ENCODE measurements at regions not wholly inside any gene's neighbourhood (a gene's known extent, or its start where the extent isn't known, plus 50 kb on each side); places are given as distances from the start of the nearest gene placed in this dataset.

- Histone ChIP-seq H3K4me2 (ENCODE audit: extremely low read depth, insufficient read depth, low read length) (no peak overlapping the region), H3K27me3 (ENCODE audit: control insufficient read depth, insufficient read depth, low read length) (no peaks in the 10 kb centered on the region), H3K36me3 (ENCODE audit: control insufficient read depth, insufficient read depth, low read length) (no peaks in the 10 kb centered on the region), H2AFZ (ENCODE audit: low read length) (no peak overlapping the region), H3K27ac (ENCODE audit: insufficient read depth, low read length) (no peak overlapping the region), H3K4me1 (ENCODE audit: control insufficient read depth, extremely low read depth, insufficient read depth, low read length) (no peaks in the 10 kb centered on the region), H3K4me3 (replicated peaks in 1 of 4; ENCODE audit: control extremely low read depth in 1 of 4, insufficient read depth in 1 of 4, low read depth in 3 of 4, low read length in 4 of 4) (no peak overlapping the region), H3K9me3 (ENCODE audit: control insufficient read depth, insufficient read depth, low read depth, low read length) (no peaks in the 10 kb centered on the region), H3K9ac (ENCODE audit: insufficient read depth, low read length) (no peak overlapping the region), H4K20me1 (ENCODE audit: control insufficient read depth, extremely low read depth, insufficient read depth, low read length) (no peaks in the 10 kb centered on the region), H3K79me2 (ENCODE audit: control insufficient read depth, insufficient read depth, low read length) (no peaks in the 10 kb centered on the region)
- no peak for TF ChIP-seq EZH2 (IDR thresholded peaks at IDR 0.05; ENCODE audit: low read length, missing control alignments)
- TF ChIP-seq, protein P1, sequence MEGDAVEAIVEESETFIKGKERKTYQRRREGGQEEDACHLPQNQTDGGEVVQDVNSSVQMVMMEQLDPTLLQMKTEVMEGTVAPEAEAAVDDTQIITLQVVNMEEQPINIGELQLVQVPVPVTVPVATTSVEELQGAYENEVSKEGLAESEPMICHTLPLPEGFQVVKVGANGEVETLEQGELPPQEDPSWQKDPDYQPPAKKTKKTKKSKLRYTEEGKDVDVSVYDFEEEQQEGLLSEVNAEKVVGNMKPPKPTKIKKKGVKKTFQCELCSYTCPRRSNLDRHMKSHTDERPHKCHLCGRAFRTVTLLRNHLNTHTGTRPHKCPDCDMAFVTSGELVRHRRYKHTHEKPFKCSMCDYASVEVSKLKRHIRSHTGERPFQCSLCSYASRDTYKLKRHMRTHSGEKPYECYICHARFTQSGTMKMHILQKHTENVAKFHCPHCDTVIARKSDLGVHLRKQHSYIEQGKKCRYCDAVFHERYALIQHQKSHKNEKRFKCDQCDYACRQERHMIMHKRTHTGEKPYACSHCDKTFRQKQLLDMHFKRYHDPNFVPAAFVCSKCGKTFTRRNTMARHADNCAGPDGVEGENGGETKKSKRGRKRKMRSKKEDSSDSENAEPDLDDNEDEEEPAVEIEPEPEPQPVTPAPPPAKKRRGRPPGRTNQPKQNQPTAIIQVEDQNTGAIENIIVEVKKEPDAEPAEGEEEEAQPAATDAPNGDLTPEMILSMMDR (conservative IDR thresholded peaks at IDR 0.05 in 1 of 2, IDR thresholded peaks at IDR 0.05 in 1 of 2; ENCODE audit: low read depth in 1 of 2, low read length in 2 of 2) = no peak
- no peak for DNase-seq (ENCODE audit: low read depth in 2 of 2)
Observed at GRCh38 chr16:6377956-6378355, 954.7 kb upstream of the RBFOX1 start.

DNA sequence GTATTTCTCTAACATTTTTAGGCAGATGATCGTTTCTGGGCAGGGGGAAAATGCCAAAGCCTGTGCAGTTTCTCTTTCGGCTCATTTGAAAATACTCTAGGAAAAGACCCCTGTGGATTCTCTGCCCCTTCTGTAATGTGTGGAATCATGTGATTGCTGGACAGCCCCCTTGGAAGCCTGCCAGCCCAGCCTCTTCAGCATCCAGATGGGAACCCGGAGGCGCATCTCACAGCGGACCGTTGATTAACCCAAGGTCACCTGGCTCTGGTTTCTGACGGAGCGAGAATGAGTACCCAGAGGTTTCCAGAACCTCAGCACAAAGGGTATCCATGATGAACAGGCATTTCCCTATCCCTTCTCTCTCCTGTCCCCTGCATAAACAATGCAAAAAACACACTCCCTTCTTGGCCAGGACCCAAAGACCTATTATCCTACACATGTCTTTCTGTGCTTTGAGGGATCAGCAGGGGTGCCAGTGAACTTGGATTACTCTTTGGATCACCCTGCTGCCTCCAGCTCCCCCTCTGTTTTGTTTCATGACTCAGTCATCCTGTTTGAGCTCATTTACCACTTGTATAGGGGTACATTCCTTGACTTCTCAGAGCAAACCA, 957.1 kb upstream of the RBFOX1 start:
- Histone ChIP-seq H3K79me2 (ENCODE audit: control insufficient read depth, insufficient read depth, low read length) (no peaks in the 10 kb centered on the region), H3K27me3 (ENCODE audit: control insufficient read depth, insufficient read depth, low read length) (no peaks in the 10 kb centered on the region), H3K4me3 (replicated peaks in 1 of 4; ENCODE audit: control extremely low read depth in 1 of 4, insufficient read depth in 1 of 4, low read depth in 3 of 4, low read length in 4 of 4) (no peak overlapping the region), H3K27ac (ENCODE audit: insufficient read depth, low read length) (no peak overlapping the region), H3K4me2 (ENCODE audit: extremely low read depth, insufficient read depth, low read length) (no peak overlapping the region), H3K36me3 (ENCODE audit: control insufficient read depth, insufficient read depth, low read length) (no peaks in the 10 kb centered on the region), H3K9ac (ENCODE audit: insufficient read depth, low read length) (no peak overlapping the region), H4K20me1 (ENCODE audit: control insufficient read depth, extremely low read depth, insufficient read depth, low read length) (no peaks in the 10 kb centered on the region), H2AFZ (ENCODE audit: low read length) (no peak overlapping the region), H3K9me3 (ENCODE audit: control insufficient read depth, insufficient read depth, low read depth, low read length) (no peaks in the 10 kb centered on the region), H3K4me1 (ENCODE audit: control insufficient read depth, extremely low read depth, insufficient read depth, low read length) (no peaks in the 10 kb centered on the region)
- TF ChIP-seq, protein P1 (conservative IDR thresholded peaks at IDR 0.05 in 1 of 2, IDR thresholded peaks at IDR 0.05 in 1 of 2; ENCODE audit: low read depth in 1 of 2, low read length in 2 of 2) = no peak
- DNase-seq (ENCODE audit: low read depth in 2 of 2) = no peak

- Histone ChIP-seq H3K4me2 (ENCODE audit: extremely low read depth, insufficient read depth, low read length) (no peak overlapping the region), H3K36me3 (ENCODE audit: control insufficient read depth, insufficient read depth, low read length) (no peaks in the 10 kb centered on the region), H3K27me3 (ENCODE audit: control insufficient read depth, insufficient read depth, low read length) (no peaks in the 10 kb centered on the region), H3K4me1 (ENCODE audit: control insufficient read depth, extremely low read depth, insufficient read depth, low read length) (no peaks in the 10 kb centered on the region), H3K27ac (ENCODE audit: insufficient read depth, low read length) (no peak overlapping the region), H2AFZ (ENCODE audit: low read length) (no peak overlapping the region), H3K9ac (ENCODE audit: insufficient read depth, low read length) (no peak overlapping the region), H3K9me3 (ENCODE audit: control insufficient read depth, insufficient read depth, low read depth, low read length) (no peaks in the 10 kb centered on the region), H4K20me1 (ENCODE audit: control insufficient read depth, extremely low read depth, insufficient read depth, low read length) (no peaks in the 10 kb centered on the region), H3K79me2 (ENCODE audit: control insufficient read depth, insufficient read depth, low read length) (no peaks in the 10 kb centered on the region), H3K4me3 (replicated peaks in 1 of 4; ENCODE audit: control extremely low read depth in 1 of 4, insufficient read depth in 1 of 4, low read depth in 3 of 4, low read length in 4 of 4) (no peak overlapping the region)
- DNase-seq (ENCODE audit: low read depth in 2 of 2) = no peak
- TF ChIP-seq, protein P1 (conservative IDR thresholded peaks at IDR 0.05 in 1 of 2, IDR thresholded peaks at IDR 0.05 in 1 of 2; ENCODE audit: low read depth in 1 of 2, low read length in 2 of 2) = no peak
Observed at GRCh38 chr16:6374821-6375220, 957.8 kb upstream of the RBFOX1 start.

All from fibroblast of lung (primary cell).